ENCODE measurements at regions not wholly inside any gene's neighbourhood (a gene's known extent, or its start where the extent isn't known, plus 50 kb on each side); places are given as distances from the start of the nearest gene placed in this dataset.

- TF ChIP-seq CTCF (IDR thresholded peaks at IDR 0.05 in 4 of 5, conservative IDR thresholded peaks at IDR 0.05 in 1 of 5) (no peak), POLR2A (IDR thresholded peaks at IDR 0.05) (no peak)
These were observed 415.5 kb upstream of the CHRM2 start for GRCh38 chr7:136452949-136453348.

Measured in gastrocnemius medialis (tissue), 4 donors.